Mesothelial cell of epicardium (in vitro differentiated cells): ENCODE measurements at regions not wholly inside any gene's neighbourhood (a gene's known extent, or its start where the extent isn't known, plus 50 kb on each side); places are given as distances from the start of the nearest gene placed in this dataset.

ENCODE experiments used
- DNase-seq, 2 experiments: peaks; one replicate each; pipeline ENCODE4 v3.0.0; 2021; ENCODE audit warnings: low spot score in 2 of 2; ENCODE audit not compliant: unreplicated experiment in 2 of 2
- H3K27ac Mint-ChIP-seq: 2 replicates; pipeline ENCODE4 v1.8.0; 2021; ENCODE audit warnings: mixed read lengths
- H3K27me3 Mint-ChIP-seq: 2 replicates; pipeline ENCODE4 v1.8.0; 2021; ENCODE audit warnings: low read depth, mixed read lengths
- H3K36me3 Mint-ChIP-seq: 2 replicates; pipeline ENCODE4 v1.8.0; 2021; ENCODE audit warnings: mixed read lengths
- H3K4me1 Mint-ChIP-seq: 2 replicates; pipeline ENCODE4 v1.8.0; 2021; ENCODE audit warnings: mixed read lengths
- H3K4me3 Mint-ChIP-seq: 2 replicates; pipeline ENCODE4 v1.8.0; 2021; ENCODE audit warnings: mild to moderate bottlenecking, moderate library complexity, mixed read lengths
- H3K9me3 Mint-ChIP-seq: 2 replicates; pipeline ENCODE4 v1.8.0; 2021; ENCODE audit warnings: mixed read lengths
- CTCF ChIP-seq: fragments of 200-600 bp; sonication (generic); IDR thresholded peaks from one replicate; pipeline ENCODE4 v1.5.0; 2021; ENCODE audit warnings: antibody characterized with exemption; ENCODE audit not compliant: unreplicated experiment

- Mint-ChIP-seq H3K27me3 (no peaks in the 10 kb centered on the region), H3K9me3 (no peaks in the 10 kb centered on the region), H3K27ac (no peak overlapping the region), H3K4me3 (no peak overlapping the region), H3K36me3 (no peaks in the 10 kb centered on the region), H3K4me1 (peaks cover 48% of the 10 kb centered on the region)
- DNase-seq = no peak
- TF ChIP-seq CTCF = no peak
These were observed 404.6 kb downstream of the RPS24 start for GRCh38 chr10:78437998-78438906.

GRCh38 chr10:78438907-78439809, 405.5 kb downstream of the RPS24 start:
- H3K9me3 Mint-ChIP-seq = no peaks in the 10 kb centered on the region
- DNase-seq = no peak
- H3K36me3 Mint-ChIP-seq = no peaks in the 10 kb centered on the region
- H3K27ac Mint-ChIP-seq = peak overlapping the region; percentile 5
- H3K27me3 Mint-ChIP-seq = no peaks in the 10 kb centered on the region
- no peak overlapping the region for H3K4me3 Mint-ChIP-seq
- TF ChIP-seq CTCF = no peak
- H3K4me1 Mint-ChIP-seq = peaks cover 49% of the 10 kb centered on the region

- H3K4me1 Mint-ChIP-seq = peaks cover 47% of the 10 kb centered on the region
- TF ChIP-seq CTCF = no peak
- no peak overlapping the region for H3K4me3 Mint-ChIP-seq
- no peak overlapping the region for H3K27ac Mint-ChIP-seq
- H3K27me3 Mint-ChIP-seq = no peaks in the 10 kb centered on the region
- no peak for DNase-seq
- H3K36me3 Mint-ChIP-seq = no peaks in the 10 kb centered on the region
- no peaks in the 10 kb centered on the region for H3K9me3 Mint-ChIP-seq
These were observed 407.3 kb downstream of the RPS24 start for GRCh38 chr10:78441010-78441409.

GRCh38 chr10:78441694-78442093, 408.0 kb downstream of the RPS24 start:
- Mint-ChIP-seq H3K36me3 (no peaks in the 10 kb centered on the region), H3K4me1 (peaks cover 44% of the 10 kb centered on the region), H3K4me3 (no peak overlapping the region), H3K9me3 (no peaks in the 10 kb centered on the region), H3K27ac (peak overlapping the region; percentile 43), H3K27me3 (no peaks in the 10 kb centered on the region)
- TF ChIP-seq CTCF = no peak
- no peak for DNase-seq

- no peak for TF ChIP-seq CTCF
- H3K4me3 Mint-ChIP-seq = no peak overlapping the region
- peak in 1 of 2 experiments; percentile 53 for DNase-seq
- H3K4me1 Mint-ChIP-seq = peaks cover 47% of the 10 kb centered on the region
- no peaks in the 10 kb centered on the region for H3K27me3 Mint-ChIP-seq
- H3K27ac Mint-ChIP-seq = peak overlapping the region; percentile 80
- H3K9me3 Mint-ChIP-seq = no peaks in the 10 kb centered on the region
- no peaks in the 10 kb centered on the region for H3K36me3 Mint-ChIP-seq
These were observed 409.3 kb downstream of the RPS24 start for GRCh38 chr10:78442836-78443550.
